HEK293 (cell line): ENCODE measurements at regions not wholly inside any gene's neighbourhood (a gene's known extent, or its start where the extent isn't known, plus 50 kb on each side); places are given as distances from the start of the nearest gene placed in this dataset.

Source experiments
- BCL6B ChIP-seq: fragments of 450-650 bp; formaldehyde crosslinking; IDR thresholded peaks from 2 replicates; pipeline ENCODE4 v1.5.1; 2017; ENCODE audit warnings: missing biosample characterization, missing genetic modification characterization
- CTCF ChIP-seq: fragments of 450-650 bp; formaldehyde crosslinking; IDR thresholded peaks from 2 replicates; pipeline ENCODE4 v1.5.1; 2016; ENCODE audit warnings: missing biosample characterization, missing genetic modification characterization
- KLF1 ChIP-seq: fragments of 450-650 bp; formaldehyde crosslinking; IDR thresholded peaks from 2 replicates; pipeline ENCODE4 v1.5.1; 2016; ENCODE audit warnings: missing biosample characterization, missing genetic modification characterization
- OVOL3 ChIP-seq: fragments of 450-650 bp; formaldehyde crosslinking; IDR thresholded peaks from 2 replicates; pipeline ENCODE4 v1.5.1; 2016; ENCODE audit warnings: missing biosample characterization, missing genetic modification characterization
- REST ChIP-seq: fragments of 450-650 bp; formaldehyde crosslinking; IDR thresholded peaks from 2 replicates; pipeline ENCODE4 v1.5.1; 2016; ENCODE audit warnings: missing biosample characterization, missing genetic modification characterization
- SALL2 ChIP-seq: fragments of 450-650 bp; formaldehyde crosslinking; IDR thresholded peaks from 2 replicates; pipeline ENCODE4 v1.5.0; 2017; ENCODE audit warnings: missing biosample characterization, mild to moderate bottlenecking, missing genetic modification characterization, borderline replicate concordance
- SETDB1 ChIP-seq: IDR thresholded peaks from one replicate; pipeline ENCODE4 v1.6.1; 2017; ENCODE audit warnings: mild to moderate bottlenecking, low read length, moderate library complexity, mixed read lengths; ENCODE audit not compliant: insufficient read length
- ZNF114 ChIP-seq: fragments of 450-650 bp; formaldehyde crosslinking; IDR thresholded peaks from 2 replicates; pipeline ENCODE4 v1.5.0; 2017; ENCODE audit warnings: missing biosample characterization, missing genetic modification characterization
- ZNF121 ChIP-seq: fragments of 450-650 bp; formaldehyde crosslinking; IDR thresholded peaks from 2 replicates; pipeline ENCODE4 v1.5.1; 2016; ENCODE audit warnings: missing biosample characterization, missing genetic modification characterization
- ZNF140 ChIP-seq: fragments of 450-650 bp; formaldehyde crosslinking; IDR thresholded peaks from 2 replicates; pipeline ENCODE4 v1.5.1; 2016; ENCODE audit warnings: missing biosample characterization, missing genetic modification characterization
- ZNF398 ChIP-seq: fragments of 450-650 bp; formaldehyde crosslinking; IDR thresholded peaks from 2 replicates; pipeline ENCODE4 v1.5.1; 2017; ENCODE audit warnings: missing biosample characterization, missing genetic modification characterization
- ZNF530 ChIP-seq: fragments of 450-650 bp; formaldehyde crosslinking; IDR thresholded peaks from 2 replicates; pipeline ENCODE4 v1.5.1; 2016; ENCODE audit warnings: low read depth, missing biosample characterization, missing genetic modification characterization
- ZNF548 ChIP-seq: fragments of 450-650 bp; formaldehyde crosslinking; IDR thresholded peaks from 2 replicates; pipeline ENCODE4 v1.5.1; 2016; ENCODE audit warnings: missing biosample characterization, missing genetic modification characterization
- ZNF645 ChIP-seq: fragments of 450-650 bp; formaldehyde crosslinking; IDR thresholded peaks from 2 replicates; pipeline ENCODE4; 2016; ENCODE audit warnings: missing biosample characterization, missing genetic modification characterization

- TF ChIP-seq ZNF645 (tag by site-specific recombination) (no peak), CTCF (tag by site-specific recombination) (no peak), ZNF121 (tag by site-specific recombination) (no peak), ZNF398 (tag by site-specific recombination) (no peak), ZNF530 (tag by site-specific recombination) (no peak), REST (tag by site-specific recombination) (peak; percentile 79; the same call in 1 of the 2 replicates), SETDB1 (no peak), ZNF548 (tag by site-specific recombination) (no peak), KLF1 (tag by site-specific recombination) (no peak), OVOL3 (tag by site-specific recombination) (no peak), ZNF140 (tag by site-specific recombination) (no peak), ZNF114 (tag by site-specific recombination) (no peak), SALL2 (tag by site-specific recombination) (no peak), BCL6B (tag by site-specific recombination) (no peak)
Measured at GRCh38 chrX:83185887-83186286, 322.2 kb upstream of the POU3F4 start.
